ENCODE measurements at regions not wholly inside any gene's neighbourhood (a gene's known extent, or its start where the extent isn't known, plus 50 kb on each side); places are given as distances from the start of the nearest gene placed in this dataset.

GRCh38 chr17:77826132-77826873 is 132.2 kb upstream of the TNRC6C start:
- H3K36me3 Mint-ChIP-seq (ENCODE audit: unreplicated experiment), result no peaks in the 10 kb centered on the region
- DNase-seq (ENCODE audit: extremely low spot score, unreplicated experiment), result no peak

GRCh38 chr17:77827039-77827438 is 131.5 kb upstream of the TNRC6C start:
- TF ChIP-seq CTCF (IDR thresholded peaks at IDR 0.05), result no peak
- no peak overlapping the region for H3K4me3 Mint-ChIP-seq (ENCODE audit: unreplicated experiment)
- no peaks in the 10 kb centered on the region for H3K27me3 Mint-ChIP-seq (ENCODE audit: unreplicated experiment)
- H3K4me1 Mint-ChIP-seq (ENCODE audit: unreplicated experiment), result peaks cover 25% of the 10 kb centered on the region
- H3K36me3 Mint-ChIP-seq (ENCODE audit: unreplicated experiment), result no peaks in the 10 kb centered on the region
- no peak for DNase-seq (ENCODE audit: extremely low spot score, unreplicated experiment)
- H3K9me3 Mint-ChIP-seq (ENCODE audit: unreplicated experiment), result no peaks in the 10 kb centered on the region
- H3K27ac Mint-ChIP-seq (ENCODE audit: unreplicated experiment), result no peak overlapping the region

More at GRCh38 chr17:77826132-77826873, 132.2 kb upstream of the TNRC6C start:
- no peaks in the 10 kb centered on the region for H3K27me3 Mint-ChIP-seq (ENCODE audit: unreplicated experiment)
- H3K4me1 Mint-ChIP-seq (ENCODE audit: unreplicated experiment), result peaks cover 17% of the 10 kb centered on the region
- H3K9me3 Mint-ChIP-seq (ENCODE audit: unreplicated experiment), result no peaks in the 10 kb centered on the region
- H3K4me3 Mint-ChIP-seq (ENCODE audit: unreplicated experiment), result no peak overlapping the region
- no peak for TF ChIP-seq CTCF (IDR thresholded peaks at IDR 0.05)
- H3K27ac Mint-ChIP-seq (ENCODE audit: unreplicated experiment), result no peak overlapping the region

- Mint-ChIP-seq H3K27me3 (ENCODE audit: unreplicated experiment) (no peaks in the 10 kb centered on the region), H3K4me3 (ENCODE audit: unreplicated experiment) (no peak overlapping the region), H3K9me3 (ENCODE audit: unreplicated experiment) (no peaks in the 10 kb centered on the region), H3K36me3 (ENCODE audit: unreplicated experiment) (no peaks in the 10 kb centered on the region), H3K4me1 (ENCODE audit: unreplicated experiment) (peaks cover 29% of the 10 kb centered on the region), H3K27ac (ENCODE audit: unreplicated experiment) (no peak overlapping the region)
- TF ChIP-seq CTCF (IDR thresholded peaks at IDR 0.05), result no peak
- no peak for DNase-seq (ENCODE audit: extremely low spot score, unreplicated experiment)
Observed at GRCh38 chr17:77827511-77827910, 131.0 kb upstream of the TNRC6C start.

GRCh38 chr17:77828749-77829539 is 129.6 kb upstream of the TNRC6C start:
- no peak for DNase-seq (ENCODE audit: extremely low spot score, unreplicated experiment)
- no peak overlapping the region for H3K27ac Mint-ChIP-seq (ENCODE audit: unreplicated experiment)

More at GRCh38 chr17:77828749-77829539, 129.6 kb upstream of the TNRC6C start:
- H3K9me3 Mint-ChIP-seq (ENCODE audit: unreplicated experiment), result no peaks in the 10 kb centered on the region
- no peaks in the 10 kb centered on the region for H3K27me3 Mint-ChIP-seq (ENCODE audit: unreplicated experiment)
- H3K4me3 Mint-ChIP-seq (ENCODE audit: unreplicated experiment), result no peak overlapping the region
- no peak for TF ChIP-seq CTCF (IDR thresholded peaks at IDR 0.05)
- peaks cover 34% of the 10 kb centered on the region for H3K4me1 Mint-ChIP-seq (ENCODE audit: unreplicated experiment)
- no peaks in the 10 kb centered on the region for H3K36me3 Mint-ChIP-seq (ENCODE audit: unreplicated experiment)

Data from osteocyte (in vitro differentiated cells).